Esophagus muscularis mucosa (tissue), 4 donors: ENCODE measurements at regions not wholly inside any gene's neighbourhood (a gene's known extent, or its start where the extent isn't known, plus 50 kb on each side); places are given as distances from the start of the nearest gene placed in this dataset.

Experiments used
- DNase-seq: peaks from one replicate; pipeline ENCODE4 v3.0.0-alpha.2; 2017; ENCODE audit errors: extremely low spot score
- H3K27ac ChIP-seq, 4 donors: fragments of 200-600 bp; sonication (generic); replicated peaks in 1 of 4; 1 replicate in 3 of 4; 2 replicates in 1 of 4; pipeline ENCODE4 v1.5.1; 2016 to 2019; ENCODE audit warnings: mild to moderate bottlenecking in 1 of 4
- H3K27me3 ChIP-seq, 4 donors: fragments of 200-600 bp; sonication (generic); one replicate each; pipeline versions ENCODE4 v1.5.1 to v1.6.0; 2016 to 2019
- H3K36me3 ChIP-seq, 4 donors: fragments of 200-600 bp; sonication (generic); one replicate each; pipeline ENCODE4 v1.5.1; 2016 to 2019
- H3K4me1 ChIP-seq, 4 donors: fragments of 200-600 bp; sonication (generic); one replicate each; pipeline ENCODE4 v1.5.1; 2016 to 2019
- H3K4me3 ChIP-seq, 4 donors: fragments of 200-600 bp; sonication (generic); 1 replicate in 2 of 4; 2 replicates in 2 of 4; pipeline ENCODE4 v1.5.1; 2016 to 2019; ENCODE audit warnings: mild to moderate bottlenecking in 4 of 4, moderate library complexity in 1 of 4
- H3K9me3 ChIP-seq, 4 donors: fragments of 200-600 bp; sonication (generic); 1 replicate in 3 of 4; 2 replicates in 1 of 4; pipeline ENCODE4 v1.5.1; 2016 to 2019
- CTCF ChIP-seq, 3 experiments: fragments of 200-600 bp in 2 of 3; fragments of 450-650 bp in 1 of 3; sonication (generic) in 2 of 3; IDR thresholded peaks; one replicate each; pipeline ENCODE4 v1.5.1; 2017 to 2019; ENCODE audit warnings: antibody characterized with exemption in 3 of 3, mild to moderate bottlenecking in 2 of 3, moderate library complexity in 1 of 3
- EP300 ChIP-seq: sonication (generic); formaldehyde crosslinking; IDR thresholded peaks from one replicate; pipeline ENCODE4 v1.6.1; 2017; ENCODE audit warnings: antibody characterized with exemption
- POLR2A ChIP-seq: fragments of 450-650 bp; IDR thresholded peaks from one replicate; pipeline ENCODE4 v1.6.1; 2017; ENCODE audit warnings: antibody characterized with exemption, moderate library complexity, mild to moderate bottlenecking, low read depth
- POLR2AphosphoS5 ChIP-seq, 2 donors: sonication (generic); formaldehyde crosslinking; IDR thresholded peaks; one replicate each; pipeline ENCODE4 v1.6.1; 2017; ENCODE audit warnings: antibody characterized with exemption in 2 of 2
- WGBS: methylation state at CpG from one replicate; pipeline ENCODE4 v1.1.5; 2018; 5-methylcytosine and 5-hydroxymethylcytosine counted together
- intact Hi-C: fragments of 100-400 bp; cut with DNase I; formaldehyde crosslinking; loops from one replicate; pipeline ENCODE4 v1.15.1; 2023
- small RNA-seq, 3 donors: library from RNA; depleted of rRNA; stranded (forward); fragments of <200 nt; gene quantifications; one replicate each; pipeline ENCODE3, GENCODE V24; 2016

DNA sequence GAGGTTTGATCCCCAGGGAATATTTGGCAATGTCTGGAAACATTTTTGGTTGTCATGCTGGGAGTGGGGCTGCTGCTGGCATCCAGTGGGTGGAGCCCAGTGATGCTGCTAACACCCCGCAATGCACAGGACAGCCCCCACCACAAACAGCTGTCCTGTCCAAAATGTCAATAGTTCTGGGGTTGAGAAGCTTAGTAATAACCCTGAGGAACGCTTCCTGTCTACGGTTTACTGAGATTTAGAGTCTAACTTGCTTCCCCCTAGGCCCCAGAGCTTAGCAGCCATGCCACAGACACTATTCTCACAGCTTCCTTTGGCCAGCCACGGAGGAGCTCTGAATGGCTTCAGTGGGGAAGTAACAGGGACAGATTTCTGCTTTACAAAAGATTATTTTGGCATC, 66.5 kb downstream of the MSX2 start:
- H3K4me3 ChIP-seq: no peak overlapping the region
- H3K4me1 ChIP-seq: peaks cover 0 to 8% (median 8%) of the 10 kb centered on the region in 4 donors
- H3K27ac ChIP-seq: no peak overlapping the region
- intact Hi-C loops: no loop called here
- 67% methylated on average over 4 of the region's 4 CpGs for WGBS
- no peaks in the 10 kb centered on the region for H3K36me3 ChIP-seq
- TF ChIP-seq EP300: no peak
- no peak for TF ChIP-seq POLR2A
- TF ChIP-seq CTCF (IDR thresholded peaks at IDR 0.05): no peak
- no peak for TF ChIP-seq POLR2AphosphoS5 (IDR thresholded peaks at IDR 0.05)
- DNase-seq: peak; percentile 66
- peaks cover 0 to 6% (median 3%) of the 10 kb centered on the region in 4 donors for H3K9me3 ChIP-seq
- peaks cover 0 to 9% (median 0%) of the 10 kb centered on the region in 4 donors for H3K27me3 ChIP-seq

DNA sequence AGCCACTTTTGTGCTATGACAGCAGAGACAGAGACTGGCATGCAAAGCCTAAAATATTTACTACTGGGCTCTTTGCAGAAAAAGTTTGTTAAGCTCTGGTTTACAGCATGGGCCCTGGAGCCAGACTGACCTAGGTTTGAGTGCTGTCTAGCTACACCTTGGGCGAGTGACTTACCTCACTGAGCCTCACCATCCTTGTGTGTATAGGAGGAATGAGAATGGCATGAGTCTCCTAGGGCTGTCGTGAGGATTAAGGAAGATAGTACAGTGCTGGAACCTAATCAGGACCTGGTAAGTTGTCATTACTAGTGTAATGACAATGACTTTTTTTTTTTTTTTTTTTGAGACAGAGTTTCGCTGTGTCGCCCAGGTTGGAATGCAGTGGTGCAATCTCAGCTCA, 65.2 kb downstream of the MSX2 start:
- Histone ChIP-seq H3K36me3 (no peaks in the 10 kb centered on the region), H3K27me3 (peaks cover 0 to 9% (median 0%) of the 10 kb centered on the region in 4 donors), H3K27ac (no peak overlapping the region), H3K4me3 (no peak overlapping the region), H3K4me1 (peaks cover 0 to 8% (median 8%) of the 10 kb centered on the region in 4 donors), H3K9me3 (peaks cover 0 to 16% (median 12%) of the 10 kb centered on the region in 4 donors)
- DNase-seq: peak; percentile 60
- WGBS: 89% methylated on average over 4 of the region's 4 CpGs
- no peak for TF ChIP-seq POLR2AphosphoS5 (IDR thresholded peaks at IDR 0.05)
- no peak for TF ChIP-seq CTCF (IDR thresholded peaks at IDR 0.05)
- no peak for TF ChIP-seq EP300
- TF ChIP-seq POLR2A: no peak
- intact Hi-C loops: no loop called here

GRCh38 chr5:174785120-174785680, 60.8 kb downstream of the MSX2 start:
- no peak for DNase-seq
- TF ChIP-seq CTCF (IDR thresholded peaks at IDR 0.05) (no peak), POLR2A (no peak), POLR2AphosphoS5 (IDR thresholded peaks at IDR 0.05) (no peak), EP300 (no peak)
- Histone ChIP-seq H3K4me1 (no peaks in the 10 kb centered on the region), H3K27me3 (no peaks in the 10 kb centered on the region), H3K27ac (no peak overlapping the region), H3K9me3 (peaks cover 0 to 16% (median 12%) of the 10 kb centered on the region in 4 donors), H3K4me3 (no peak overlapping the region), H3K36me3 (no peaks in the 10 kb centered on the region)
- 85% methylated on average over 5 of the region's 5 CpGs for WGBS
- intact Hi-C loops: no loop called here

Small RNA genes in the stretch of these regions (small RNA-seq; reads per million reads assigned to genes)
- 0 reads per million in 3 donors for gene AC008413.1
